ENCODE measurements at regions not wholly inside any gene's neighbourhood (a gene's known extent, or its start where the extent isn't known, plus 50 kb on each side); places are given as distances from the start of the nearest gene placed in this dataset.

GRCh38 chr10:90986870-90987269 is 66.0 kb upstream of the ANKRD1 start:
- TF ChIP-seq, protein P1, sequence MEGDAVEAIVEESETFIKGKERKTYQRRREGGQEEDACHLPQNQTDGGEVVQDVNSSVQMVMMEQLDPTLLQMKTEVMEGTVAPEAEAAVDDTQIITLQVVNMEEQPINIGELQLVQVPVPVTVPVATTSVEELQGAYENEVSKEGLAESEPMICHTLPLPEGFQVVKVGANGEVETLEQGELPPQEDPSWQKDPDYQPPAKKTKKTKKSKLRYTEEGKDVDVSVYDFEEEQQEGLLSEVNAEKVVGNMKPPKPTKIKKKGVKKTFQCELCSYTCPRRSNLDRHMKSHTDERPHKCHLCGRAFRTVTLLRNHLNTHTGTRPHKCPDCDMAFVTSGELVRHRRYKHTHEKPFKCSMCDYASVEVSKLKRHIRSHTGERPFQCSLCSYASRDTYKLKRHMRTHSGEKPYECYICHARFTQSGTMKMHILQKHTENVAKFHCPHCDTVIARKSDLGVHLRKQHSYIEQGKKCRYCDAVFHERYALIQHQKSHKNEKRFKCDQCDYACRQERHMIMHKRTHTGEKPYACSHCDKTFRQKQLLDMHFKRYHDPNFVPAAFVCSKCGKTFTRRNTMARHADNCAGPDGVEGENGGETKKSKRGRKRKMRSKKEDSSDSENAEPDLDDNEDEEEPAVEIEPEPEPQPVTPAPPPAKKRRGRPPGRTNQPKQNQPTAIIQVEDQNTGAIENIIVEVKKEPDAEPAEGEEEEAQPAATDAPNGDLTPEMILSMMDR (conservative IDR thresholded peaks at IDR 0.05; ENCODE audit: low read depth, low read length): no peak
- no peak for TF ChIP-seq EZH2 (IDR thresholded peaks at IDR 0.05; ENCODE audit: borderline replicate concordance, low read depth, low read length, poor library complexity, severe bottlenecking)

Measured in A673 (cell line).